HFF-Myc (cell line): ENCODE measurements at regions not wholly inside any gene's neighbourhood (a gene's known extent, or its start where the extent isn't known, plus 50 kb on each side); places are given as distances from the start of the nearest gene placed in this dataset.

Experiments used
- DNase-seq: peaks from one replicate; pipeline ENCODE4 v3.0.0-alpha.2; 2011; ENCODE audit warnings: low read depth; ENCODE audit errors: extremely low read depth
- H3K4me3 ChIP-seq: replicated peaks from 2 replicates; pipeline ENCODE4 v1.5.1; 2011; ENCODE audit warnings: low read depth, mild to moderate bottlenecking, control low read depth, low read length
- TF ChIP-seq, protein P1 (sequence below): IDR thresholded peaks from 2 replicates; pipeline ENCODE4 v1.5.1; 2012; ENCODE audit warnings: mild to moderate bottlenecking, low read depth, low read length, control low read depth; ENCODE audit errors: missing control alignments

GRCh38 chr12:89041078-89041477 is 311.2 kb downstream of the DUSP6 start:
- TF ChIP-seq, protein P1, sequence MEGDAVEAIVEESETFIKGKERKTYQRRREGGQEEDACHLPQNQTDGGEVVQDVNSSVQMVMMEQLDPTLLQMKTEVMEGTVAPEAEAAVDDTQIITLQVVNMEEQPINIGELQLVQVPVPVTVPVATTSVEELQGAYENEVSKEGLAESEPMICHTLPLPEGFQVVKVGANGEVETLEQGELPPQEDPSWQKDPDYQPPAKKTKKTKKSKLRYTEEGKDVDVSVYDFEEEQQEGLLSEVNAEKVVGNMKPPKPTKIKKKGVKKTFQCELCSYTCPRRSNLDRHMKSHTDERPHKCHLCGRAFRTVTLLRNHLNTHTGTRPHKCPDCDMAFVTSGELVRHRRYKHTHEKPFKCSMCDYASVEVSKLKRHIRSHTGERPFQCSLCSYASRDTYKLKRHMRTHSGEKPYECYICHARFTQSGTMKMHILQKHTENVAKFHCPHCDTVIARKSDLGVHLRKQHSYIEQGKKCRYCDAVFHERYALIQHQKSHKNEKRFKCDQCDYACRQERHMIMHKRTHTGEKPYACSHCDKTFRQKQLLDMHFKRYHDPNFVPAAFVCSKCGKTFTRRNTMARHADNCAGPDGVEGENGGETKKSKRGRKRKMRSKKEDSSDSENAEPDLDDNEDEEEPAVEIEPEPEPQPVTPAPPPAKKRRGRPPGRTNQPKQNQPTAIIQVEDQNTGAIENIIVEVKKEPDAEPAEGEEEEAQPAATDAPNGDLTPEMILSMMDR: no peak
- no peak for DNase-seq
- H3K4me3 ChIP-seq: no peak overlapping the region

GRCh38 chr12:89040146-89040964 is 311.9 kb downstream of the DUSP6 start:
- TF ChIP-seq, protein P1: no peak
- no peak for DNase-seq

DNA sequence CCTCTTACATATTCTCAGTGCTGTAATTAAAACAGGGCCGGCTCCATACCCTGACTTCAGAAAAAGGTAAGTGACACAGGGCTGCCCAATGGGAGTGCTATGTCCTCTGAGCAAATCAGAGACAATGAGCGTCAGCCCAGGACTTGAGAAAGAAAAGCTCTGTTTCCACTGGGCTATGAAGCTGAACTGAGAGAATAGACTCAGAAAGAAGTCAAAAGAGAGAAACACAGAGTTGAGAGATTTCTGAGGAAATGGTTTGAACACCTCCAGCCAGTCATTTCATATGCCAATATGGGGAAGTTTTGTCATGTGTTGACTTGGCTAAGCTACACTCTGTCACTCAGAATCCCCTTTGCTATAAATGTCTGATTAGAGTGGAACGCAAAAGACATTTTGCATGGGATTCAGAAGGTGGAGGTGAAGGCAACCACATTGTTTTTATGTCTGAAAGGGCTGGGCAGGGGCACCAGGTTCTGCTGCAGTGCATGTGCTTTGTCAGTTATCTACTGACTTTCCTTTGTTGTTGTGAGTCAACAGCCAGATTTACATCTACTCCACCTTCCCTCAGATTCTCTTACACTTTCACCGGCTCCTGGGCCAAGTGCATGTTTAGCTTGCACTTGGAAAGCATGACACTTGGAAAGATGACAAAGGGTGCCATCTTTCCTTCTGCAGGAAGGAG is 313.3 kb downstream of the DUSP6 start:
- no peak for DNase-seq
- no peak overlapping the region for H3K4me3 ChIP-seq
- TF ChIP-seq, protein P1: no peak

More at GRCh38 chr12:89040146-89040964, 311.9 kb downstream of the DUSP6 start:
- H3K4me3 ChIP-seq: no peak overlapping the region

GRCh38 chr12:89033062-89033461 is 319.2 kb downstream of the DUSP6 start:
- no peak overlapping the region for H3K4me3 ChIP-seq
- DNase-seq: no peak
- TF ChIP-seq, protein P1: no peak

- H3K4me3 ChIP-seq: no peak overlapping the region
- TF ChIP-seq, protein P1: no peak
- DNase-seq: no peak
These were observed 322.3 kb downstream of the DUSP6 start for GRCh38 chr12:89029961-89030360.

- no peak for DNase-seq
- no peak overlapping the region for H3K4me3 ChIP-seq
- TF ChIP-seq, protein P1: no peak
These were observed 327.7 kb downstream of the DUSP6 start for GRCh38 chr12:89024580-89024979.
